T1000 (cell line): ENCODE measurements at regions not wholly inside any gene's neighbourhood (a gene's known extent, or its start where the extent isn't known, plus 50 kb on each side); places are given as distances from the start of the nearest gene placed in this dataset.

Experiments used
- DNase-seq: peaks from one replicate; lab custom pipeline; 2025; ENCODE audit warnings: mixed read lengths; lab: John Stamatoyannopoulos, UW

DNA sequence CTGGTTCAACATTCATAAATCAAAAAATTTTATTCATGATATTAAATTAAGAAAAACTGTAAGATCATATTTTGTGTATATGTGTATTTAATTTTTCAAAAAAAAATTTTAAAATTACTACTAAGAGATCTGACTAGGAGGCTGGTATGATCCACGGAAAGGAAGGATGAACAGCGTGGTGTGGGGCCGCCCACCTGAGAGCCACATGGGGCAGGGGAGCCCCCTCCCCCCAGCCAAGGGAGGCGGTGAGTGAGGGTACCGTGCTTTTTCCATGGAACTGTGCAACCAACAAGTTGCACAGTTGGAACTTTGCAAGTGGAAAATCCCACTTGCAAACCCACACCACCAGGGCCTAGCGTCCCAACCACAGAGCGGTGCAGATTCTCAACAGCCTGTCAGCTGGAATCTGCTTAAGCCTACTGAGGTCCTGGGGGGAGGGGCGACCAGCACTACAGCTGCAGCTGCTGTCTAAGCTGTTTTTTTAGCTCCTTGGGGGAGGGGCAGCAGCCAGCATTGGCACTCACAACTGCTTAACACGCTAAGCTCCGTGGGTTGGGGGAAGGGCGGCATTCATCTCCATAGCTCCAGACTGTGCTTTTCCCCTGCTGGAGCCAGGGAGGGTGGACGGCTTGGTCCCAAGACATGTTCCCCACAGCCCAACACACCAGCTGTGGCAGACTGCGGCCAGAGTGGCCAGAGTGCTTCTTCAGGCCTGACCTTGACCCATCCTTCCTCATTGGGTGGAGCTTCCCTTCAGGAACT lies 94.2 kb upstream of the IGFBP3 start:
- no peak for DNase-seq

DNA sequence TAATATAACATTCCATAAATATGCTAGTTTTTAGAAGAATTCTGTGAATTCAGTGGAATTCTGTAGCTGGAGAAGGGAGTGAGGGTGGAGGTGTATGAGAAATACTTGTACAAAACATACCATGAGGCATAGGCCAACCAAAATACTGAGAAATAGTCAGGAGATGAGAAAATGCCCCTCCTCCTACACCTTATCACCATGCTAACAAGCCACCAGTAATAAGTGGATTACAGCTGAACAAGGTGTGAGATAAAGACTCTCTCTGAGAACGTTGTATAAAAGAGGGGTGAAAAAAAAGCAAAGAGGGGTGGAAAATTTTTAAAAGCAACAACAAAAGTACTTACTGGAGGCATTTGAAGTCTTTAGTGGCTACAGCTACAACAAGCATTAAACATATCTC lies 90.4 kb upstream of the IGFBP3 start:
- DNase-seq, result no peak

DNA sequence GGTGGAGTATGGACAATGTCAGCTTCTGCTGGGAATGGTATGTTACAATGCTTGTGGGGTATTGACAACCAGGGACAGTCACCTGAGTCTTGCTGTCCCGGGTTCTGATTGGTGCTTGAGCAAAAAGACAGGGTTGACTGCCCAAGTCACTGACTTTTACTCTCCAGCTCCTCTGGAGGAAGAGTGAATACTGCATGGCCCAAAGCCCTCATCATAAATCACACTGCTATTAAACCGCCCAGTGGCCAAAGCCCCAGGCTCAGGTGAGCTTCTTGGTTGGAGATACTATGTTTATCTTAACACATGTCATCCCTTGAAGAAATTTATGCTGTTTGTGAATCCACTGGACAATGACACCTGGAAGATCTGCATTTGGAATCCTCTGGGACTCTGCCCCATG lies 90.0 kb upstream of the IGFBP3 start:
- DNase-seq, result no peak

DNA sequence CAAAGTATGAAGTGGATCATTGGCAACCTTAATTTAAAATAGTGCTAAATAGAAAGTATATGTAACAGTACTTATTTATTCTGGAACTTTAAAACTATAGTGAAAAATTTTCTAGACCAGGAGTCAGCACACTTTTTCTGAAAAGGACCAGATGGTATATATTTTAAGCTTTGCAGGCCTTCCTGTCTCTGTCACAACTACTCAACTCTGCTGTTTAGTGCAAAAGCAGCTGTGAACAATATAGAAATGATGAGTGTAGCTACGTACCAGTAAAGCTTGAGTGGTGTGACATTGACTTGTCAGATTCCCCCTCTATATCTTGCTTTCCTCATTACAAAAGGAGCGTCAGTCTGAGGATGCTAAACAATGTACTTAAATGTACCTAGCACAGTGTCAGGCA lies 88.1 kb upstream of the IGFBP3 start:
- no peak for DNase-seq

DNA sequence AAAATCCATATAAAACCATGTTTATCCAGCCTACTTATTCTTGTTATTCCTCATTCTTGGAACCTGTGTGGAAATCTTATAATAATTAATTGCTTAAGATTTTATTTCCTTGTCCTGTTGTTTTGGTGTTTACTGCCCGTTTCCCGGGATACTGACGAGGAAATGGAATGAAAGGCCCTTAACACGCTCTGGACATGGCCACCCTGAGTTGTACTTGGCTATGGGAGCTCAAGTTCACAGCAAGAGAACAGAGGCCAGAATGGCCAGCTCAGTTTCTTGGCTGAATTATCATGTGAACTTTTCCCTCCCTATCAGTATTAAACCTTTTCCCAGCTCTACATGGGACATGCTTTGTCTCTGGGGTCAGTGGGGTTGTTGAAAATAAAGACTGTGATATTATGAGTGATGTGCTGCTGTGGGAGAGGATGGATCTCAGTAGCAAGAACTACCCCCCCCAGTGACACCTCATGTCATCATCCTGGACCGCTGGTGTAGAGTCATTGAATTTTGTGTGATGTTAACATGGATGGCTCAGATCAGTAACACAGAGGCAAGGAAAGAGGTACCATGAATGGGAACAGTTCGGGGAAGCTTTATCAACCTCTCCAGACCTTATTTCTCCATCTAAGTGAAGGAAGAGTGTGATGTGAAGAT lies 87.0 kb upstream of the IGFBP3 start:
- DNase-seq, result no peak

DNA sequence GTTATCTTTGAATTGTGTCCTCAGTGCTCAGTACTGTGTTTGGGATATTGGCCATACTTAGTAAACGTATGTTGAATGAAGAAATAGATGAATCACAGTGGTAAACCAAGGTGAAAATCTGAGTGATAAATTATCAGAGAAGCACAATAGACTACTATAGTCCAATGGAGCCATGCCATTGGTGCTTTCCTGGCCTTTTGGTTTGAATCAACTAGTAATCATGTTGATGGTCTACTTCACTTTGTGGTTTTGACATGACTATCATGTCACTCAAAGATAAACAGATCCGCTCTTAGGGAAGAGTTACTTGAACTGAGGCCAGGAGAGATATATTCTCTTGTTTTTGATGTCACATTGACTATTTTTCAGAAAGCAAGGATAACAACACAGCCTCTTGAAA lies 86.1 kb upstream of the IGFBP3 start:
- DNase-seq, result no peak

DNA sequence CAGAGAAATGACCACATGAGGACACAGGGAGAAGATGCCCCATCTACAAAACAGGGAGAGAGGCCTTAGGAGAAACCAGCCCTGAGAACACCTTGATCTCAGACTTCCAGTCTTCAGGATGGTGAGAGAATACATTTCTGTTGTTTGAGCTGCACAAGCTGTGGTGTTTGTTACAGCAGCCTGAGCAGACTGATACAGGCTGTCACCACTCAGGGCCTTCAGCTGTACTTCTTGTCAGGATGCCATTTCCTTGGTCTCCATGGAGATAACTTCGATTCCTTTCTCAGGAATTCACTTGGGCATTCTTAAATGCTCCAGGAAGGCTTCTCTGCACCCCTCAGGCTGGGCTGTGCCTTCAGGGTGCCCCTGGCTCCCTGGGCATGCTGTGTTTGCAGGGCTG lies 85.7 kb upstream of the IGFBP3 start:
- no peak for DNase-seq

DNA sequence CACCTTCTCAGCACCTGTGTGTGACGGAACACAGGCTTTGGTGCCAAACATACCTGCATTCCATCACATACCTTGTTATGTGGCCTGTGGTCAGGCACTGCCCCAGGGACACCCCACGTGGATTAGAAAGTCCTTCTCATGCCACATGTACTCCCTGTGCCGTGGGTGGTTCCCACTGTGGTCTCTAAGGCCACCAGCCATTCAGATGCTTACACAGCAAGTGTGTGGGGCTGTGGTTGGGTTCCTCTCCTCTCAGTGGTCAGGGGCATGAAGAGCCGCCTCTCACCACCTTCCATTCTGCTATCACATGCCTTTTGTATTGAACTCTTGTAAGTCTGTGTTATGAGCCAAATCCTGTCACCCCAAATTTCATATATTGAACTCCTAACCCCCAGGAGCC lies 85.1 kb upstream of the IGFBP3 start:
- DNase-seq, result no peak

DNA sequence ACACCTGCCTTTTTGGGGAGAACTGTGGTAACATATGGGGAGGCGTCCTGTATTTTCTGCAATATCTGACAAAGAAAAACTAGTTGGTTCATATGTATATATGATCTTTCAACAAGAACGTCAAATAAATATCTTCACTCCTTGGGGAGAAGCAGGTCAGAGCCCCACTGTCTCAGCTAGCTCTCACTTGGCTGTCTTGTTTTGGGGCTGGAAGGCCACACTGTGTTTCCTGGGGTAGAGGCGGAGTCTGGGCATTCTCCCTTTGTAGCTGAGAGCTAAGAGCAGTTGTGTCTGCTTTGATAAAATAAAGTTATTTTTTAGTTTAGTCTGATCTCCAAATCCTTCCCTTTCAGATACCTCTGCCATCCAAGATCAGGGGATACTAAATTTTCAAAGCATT lies 83.9 kb upstream of the IGFBP3 start:
- no peak for DNase-seq

DNA sequence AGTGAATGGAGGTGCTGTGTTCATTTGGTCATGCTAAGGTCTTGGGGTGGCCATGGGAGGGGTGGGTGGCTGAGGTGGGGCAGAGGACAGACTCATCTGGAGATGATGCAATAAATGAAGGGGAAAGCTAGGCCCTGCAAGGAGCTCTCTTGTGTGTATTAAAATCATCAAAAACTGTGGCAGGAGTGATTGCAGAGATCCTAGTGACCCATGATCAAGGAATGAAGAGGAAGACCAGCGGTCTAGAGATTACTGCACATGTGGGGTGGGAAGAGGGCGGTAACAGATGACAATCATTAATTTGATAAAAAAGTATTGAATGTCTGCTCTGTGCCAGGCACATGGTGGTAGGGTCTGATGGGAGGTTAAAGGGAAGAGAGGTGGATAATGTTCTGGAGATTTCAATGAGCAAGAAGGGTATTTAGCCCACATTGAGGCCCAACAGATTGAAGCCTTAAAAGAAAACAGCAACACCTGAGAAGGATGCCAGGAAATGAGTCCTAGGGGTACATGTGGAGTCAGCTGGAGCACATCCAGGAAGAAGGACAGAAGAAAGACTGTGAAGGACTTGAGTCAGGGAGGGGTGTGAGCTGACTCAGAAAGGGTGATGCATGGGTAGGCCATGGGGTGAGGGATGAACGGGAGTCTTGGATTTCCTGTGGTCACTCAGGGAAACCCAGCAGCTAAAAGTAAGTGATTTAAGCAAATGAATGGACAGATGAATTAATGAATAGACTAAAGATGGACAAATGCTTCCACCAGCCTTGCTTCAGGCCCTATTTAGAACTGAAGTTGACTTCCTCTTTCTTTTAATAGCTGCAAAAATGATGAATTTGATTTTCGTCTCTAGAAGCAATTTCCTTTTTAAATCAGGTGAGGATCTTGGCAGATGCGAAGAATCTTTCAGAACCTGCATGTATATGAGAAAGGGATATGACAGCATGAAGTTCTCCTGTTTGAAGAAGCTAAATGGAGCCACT lies 83.1 kb upstream of the IGFBP3 start:
- peak; percentile 44 for DNase-seq

DNA sequence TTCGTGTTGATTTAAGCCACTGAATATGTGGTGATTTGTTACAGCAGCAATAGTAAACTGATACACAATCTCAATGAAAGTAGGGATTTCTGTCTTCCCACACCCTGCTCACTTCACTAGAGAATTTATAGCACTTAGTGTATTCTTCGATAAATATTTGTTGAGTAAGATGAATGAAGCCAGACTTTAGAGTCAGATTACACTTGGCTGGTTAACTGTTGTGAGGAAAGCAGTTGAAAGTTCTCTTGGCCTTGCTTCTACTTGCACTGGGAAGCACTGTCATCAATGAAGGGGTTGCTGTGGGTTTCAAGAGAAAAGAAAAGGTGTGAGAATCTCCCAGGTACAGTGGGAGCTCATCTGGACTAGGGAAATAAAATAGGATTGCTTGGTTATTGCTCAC lies 82.1 kb upstream of the IGFBP3 start:
- no peak for DNase-seq

DNA sequence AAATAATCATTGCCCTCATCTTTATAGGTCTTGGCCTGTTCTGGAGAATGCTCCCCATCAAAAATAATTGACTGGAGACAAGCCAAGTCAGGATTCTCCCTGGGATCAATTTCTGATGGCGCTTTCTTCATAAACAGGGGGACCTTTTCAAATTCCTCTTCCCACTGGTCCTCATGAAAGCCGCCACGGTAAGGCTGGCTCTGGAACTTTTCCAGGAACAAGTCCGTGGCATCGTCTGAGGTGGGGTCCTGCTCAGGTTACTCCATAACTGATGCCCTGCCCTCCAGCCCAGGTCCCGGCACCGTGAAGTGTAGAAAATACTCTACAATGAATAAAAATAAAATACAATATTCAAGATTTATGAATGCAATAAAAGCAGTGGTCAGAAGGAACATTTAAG lies 79.4 kb upstream of the IGFBP3 start:
- no peak for DNase-seq

DNA sequence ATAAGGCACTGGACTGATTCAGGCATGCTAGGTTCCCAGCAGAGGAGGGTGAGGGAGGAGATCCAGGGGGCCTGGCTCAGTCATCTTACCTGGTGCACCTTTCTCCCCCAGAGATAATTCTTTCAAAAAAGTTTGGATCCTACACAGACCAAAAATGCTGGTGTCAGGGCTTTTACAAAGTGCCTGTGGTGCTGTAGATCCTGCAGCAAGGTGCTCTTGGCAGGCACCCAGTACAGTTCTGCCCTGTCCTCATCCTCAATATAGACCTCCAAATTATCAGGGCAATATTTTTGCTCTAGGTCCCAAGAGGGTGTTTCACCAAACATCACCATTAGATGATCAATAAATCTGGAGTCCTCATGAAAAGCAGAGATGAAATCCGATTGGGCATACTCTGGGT lies 78.5 kb upstream of the IGFBP3 start:
- DNase-seq, result no peak

DNA sequence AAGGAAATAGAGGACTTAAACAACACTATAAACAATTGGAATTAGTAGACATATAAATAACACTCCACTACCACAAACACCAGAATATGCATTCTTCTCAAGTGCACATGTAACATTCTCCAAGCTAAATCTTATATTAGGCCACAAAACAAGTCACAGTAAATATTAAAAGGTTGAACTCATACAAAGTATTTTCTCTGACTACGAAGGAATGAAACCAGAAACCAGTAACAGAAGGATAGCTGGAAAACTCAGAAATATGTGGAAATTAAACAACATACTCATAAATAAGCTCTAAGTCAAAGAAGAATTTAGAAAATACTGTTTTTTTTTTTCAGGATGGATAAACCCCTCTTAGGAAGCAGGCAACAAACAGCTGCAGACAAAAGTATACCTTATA lies 77.4 kb upstream of the IGFBP3 start:
- DNase-seq, result no peak

DNA sequence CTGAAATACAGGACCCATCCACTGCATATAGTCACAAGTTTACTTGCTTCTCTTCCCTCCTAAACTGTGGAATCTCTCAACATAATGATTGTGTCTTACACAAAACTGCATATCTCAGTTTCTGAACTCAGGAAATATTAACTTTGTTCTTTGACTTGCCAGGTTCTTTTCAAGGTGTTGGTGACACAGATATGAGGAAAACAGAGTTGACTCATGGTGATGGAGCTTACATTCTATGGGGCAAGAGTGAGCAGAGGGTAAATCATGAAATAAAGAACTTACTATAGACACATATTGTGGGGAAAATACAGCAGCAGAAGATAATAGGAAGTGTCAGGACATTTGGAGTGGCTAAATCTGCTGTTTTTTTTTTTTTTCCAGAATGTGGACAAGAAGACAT lies 72.5 kb upstream of the IGFBP3 start:
- DNase-seq, result no peak

DNA sequence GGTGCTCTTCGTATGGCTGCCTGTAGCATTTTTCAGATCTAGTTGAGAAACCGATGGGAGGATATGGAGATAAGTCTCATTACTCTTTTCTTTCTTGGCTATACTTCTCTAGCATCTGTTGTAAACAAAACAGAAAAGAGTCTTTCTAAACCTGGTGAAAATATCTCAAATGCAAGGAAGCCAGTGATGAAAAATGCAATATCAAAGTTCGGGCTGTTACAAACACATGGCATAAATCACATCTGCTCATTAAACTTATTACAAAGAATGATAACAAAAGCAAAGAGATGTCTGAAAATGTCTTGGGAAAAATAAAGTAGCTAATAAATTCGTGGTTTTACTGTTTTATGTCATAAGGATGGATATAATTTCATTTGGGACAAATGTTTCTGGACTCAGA lies 71.8 kb upstream of the IGFBP3 start:
- DNase-seq, result no peak

DNA sequence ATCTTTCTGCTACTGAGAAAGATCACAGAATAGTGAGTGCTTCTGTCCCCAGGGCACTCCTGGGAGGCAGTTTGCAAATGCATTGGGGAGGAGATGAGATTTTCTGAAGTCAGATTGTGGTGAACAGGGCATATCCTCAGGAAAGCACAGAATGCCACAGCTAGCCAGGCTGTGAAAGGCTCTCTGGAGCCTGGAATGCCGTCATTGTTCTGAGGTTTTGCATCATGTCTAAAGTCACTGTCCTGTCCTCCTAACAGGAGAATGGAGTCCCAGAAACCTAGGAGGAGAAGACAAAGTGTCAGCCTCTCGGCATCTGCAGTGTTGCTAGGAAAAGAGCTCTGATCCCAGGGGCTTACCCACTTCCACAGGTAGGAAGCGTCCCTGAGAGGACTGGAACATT lies 69.2 kb upstream of the IGFBP3 start:
- no peak for DNase-seq

DNA sequence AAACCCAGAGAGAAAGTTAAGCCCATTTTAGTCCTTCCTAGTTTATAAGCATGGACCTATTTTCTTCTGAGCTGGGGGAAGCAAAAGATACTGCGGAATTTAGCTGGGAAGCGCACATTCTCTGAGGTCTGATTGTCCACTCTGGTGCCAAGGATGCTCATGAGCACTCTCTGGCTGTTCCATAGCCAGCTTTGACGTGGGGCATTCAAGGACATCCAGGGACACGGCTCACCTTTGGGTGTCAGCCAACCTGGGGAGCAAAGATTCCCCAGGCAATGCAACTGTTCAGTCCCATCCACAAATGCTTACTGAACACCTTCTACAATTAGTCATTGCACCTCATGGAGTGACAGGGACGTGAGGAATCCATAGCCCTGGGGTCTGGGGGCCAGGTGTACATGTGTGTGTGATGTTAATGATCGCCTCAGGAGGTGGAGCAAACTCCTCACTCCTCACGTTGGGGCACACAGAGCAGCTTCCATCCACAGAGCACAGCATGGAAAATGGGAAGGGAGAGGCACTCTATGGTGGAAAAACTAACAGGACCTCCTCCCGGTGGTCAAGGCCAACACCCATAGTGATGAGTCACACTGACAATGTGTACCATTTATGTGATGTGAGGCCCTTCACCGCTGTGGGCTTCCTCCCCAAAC lies 67.5 kb upstream of the IGFBP3 start:
- no peak for DNase-seq

DNA sequence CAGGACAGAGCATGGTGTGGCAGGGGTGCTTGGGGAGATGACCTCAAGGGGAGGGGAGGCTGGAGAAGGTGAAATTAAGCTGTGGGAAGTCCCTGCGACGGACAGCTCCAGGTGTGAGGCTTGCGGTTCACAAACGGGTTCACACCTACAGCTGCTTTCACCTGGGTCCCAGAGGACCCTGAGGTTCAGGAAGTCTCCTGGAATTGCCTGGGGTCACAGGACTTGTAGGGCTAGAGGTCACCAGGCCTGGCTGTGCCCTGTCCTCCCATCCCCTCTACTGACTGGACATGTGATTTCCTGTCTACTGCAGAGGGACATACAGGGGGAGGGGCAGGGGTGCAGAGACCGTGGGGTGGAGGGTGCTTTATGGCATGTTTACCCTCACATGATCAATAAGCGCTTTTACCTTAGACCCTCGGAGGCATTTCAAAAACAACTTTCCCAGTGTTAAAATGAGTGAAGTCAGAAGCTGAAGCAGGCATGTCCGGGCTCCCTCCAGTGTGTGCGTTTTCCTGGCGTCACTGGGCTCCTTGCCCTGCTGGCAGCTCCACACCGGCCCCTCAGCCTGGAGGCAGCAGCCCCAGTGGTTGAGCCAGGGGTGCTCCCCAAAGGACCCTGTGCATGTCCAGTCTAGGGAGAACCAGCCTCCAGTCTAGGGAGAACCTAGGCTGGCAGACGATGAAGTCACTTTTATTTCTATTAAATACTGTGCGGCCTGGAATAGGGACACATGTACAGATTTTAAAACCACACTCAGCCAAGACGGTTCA lies 66.6 kb upstream of the IGFBP3 start:
- DNase-seq, result no peak

DNA sequence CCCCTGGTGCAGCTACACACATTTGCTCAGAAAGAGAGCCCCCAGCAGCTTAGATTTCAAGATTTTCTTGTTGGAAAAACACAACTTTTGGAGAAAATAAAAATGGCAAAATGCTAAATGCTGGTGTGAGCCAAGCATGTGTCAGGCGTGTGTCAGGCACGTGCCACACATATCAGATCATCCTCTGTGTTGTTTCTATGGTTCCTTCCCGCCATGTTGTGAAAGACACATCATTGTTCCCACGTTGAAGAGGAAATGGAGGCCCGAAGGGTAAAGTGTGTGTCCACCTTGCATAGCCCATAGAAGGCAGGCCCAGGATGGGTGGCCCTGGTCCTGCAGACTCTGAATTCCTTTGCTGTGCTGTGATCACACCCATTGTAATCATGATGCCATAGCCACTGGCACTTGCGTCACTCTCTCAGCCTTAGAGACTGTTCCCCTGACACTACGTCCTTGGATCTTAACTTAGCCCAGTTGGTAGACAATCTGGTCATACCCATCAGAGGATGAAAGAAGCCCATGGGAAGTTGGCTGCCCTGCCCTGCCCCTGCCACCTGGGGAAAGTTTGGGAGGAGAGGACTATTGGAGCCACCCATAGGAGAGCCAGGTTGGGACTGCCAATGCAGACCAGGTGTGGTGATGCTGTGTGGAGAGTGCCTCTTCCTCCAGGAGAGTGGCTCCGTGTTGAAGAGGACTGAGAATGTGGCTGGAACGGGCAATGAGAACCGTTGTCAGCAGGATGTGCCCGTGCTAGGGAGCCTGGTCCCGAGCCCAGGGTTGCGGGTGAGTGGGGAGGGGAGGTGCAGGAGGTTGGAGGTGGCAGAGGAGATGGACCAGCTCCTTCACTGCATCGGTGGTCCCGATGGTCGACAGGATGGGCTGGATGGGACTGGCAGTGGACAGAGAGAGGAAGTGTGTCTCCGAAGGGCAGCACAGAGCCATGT lies 65.6 kb upstream of the IGFBP3 start:
- DNase-seq, result no peak
